GM10266 (cell line): ENCODE measurements at regions not wholly inside any gene's neighbourhood (a gene's known extent, or its start where the extent isn't known, plus 50 kb on each side); places are given as distances from the start of the nearest gene placed in this dataset.

Experiments
- DNase-seq: peaks from one replicate; pipeline ENCODE4 v3.0.0; 2012; ENCODE audit errors: extremely low spot score
- CTCF ChIP-seq: IDR thresholded peaks from 2 replicates; pipeline ENCODE4 v1.5.1; 2012; ENCODE audit warnings: mild to moderate bottlenecking, low read depth; ENCODE audit not compliant: control insufficient read depth, insufficient read depth; ENCODE audit errors: missing control alignments

- DNase-seq: no peak
- no peak for TF ChIP-seq CTCF
These were observed 73.9 kb upstream of the FSTL5 start for GRCh38 chr4:162237676-162238075.

- no peak for TF ChIP-seq CTCF
- DNase-seq: no peak
These were observed 70.8 kb upstream of the FSTL5 start for GRCh38 chr4:162234595-162234994.

- no peak for DNase-seq
- no peak for TF ChIP-seq CTCF
These were observed 68.5 kb upstream of the FSTL5 start for GRCh38 chr4:162232349-162232748.

GRCh38 chr4:162229670-162230069, 65.9 kb upstream of the FSTL5 start:
- no peak for DNase-seq
- no peak for TF ChIP-seq CTCF

- TF ChIP-seq CTCF: no peak
- DNase-seq: no peak
These were observed 57.3 kb upstream of the FSTL5 start for GRCh38 chr4:162221148-162221547.
